Right lobe of liver (tissue), 4 donors: ENCODE measurements at regions not wholly inside any gene's neighbourhood (a gene's known extent, or its start where the extent isn't known, plus 50 kb on each side); places are given as distances from the start of the nearest gene placed in this dataset.

ENCODE experiments used
- POLR2A ChIP-seq: fragments of 450-650 bp; IDR thresholded peaks from one replicate; pipeline ENCODE4 v1.6.1; 2017; ENCODE audit warnings: antibody characterized with exemption, mild to moderate bottlenecking
- TF ChIP-seq, protein P1 (sequence below), 4 donors: fragments of 200-600 bp in 3 of 4; fragments of 450-650 bp in 1 of 4; IDR thresholded peaks; one replicate each; pipeline versions ENCODE4 v1.5.1 to v1.8.0; 2016 to 2022; ENCODE audit warnings: antibody characterized with exemption in 4 of 4, mild to moderate bottlenecking in 2 of 4
- donor health status: DM: no; HTN: no; CAD: no.
- donor health status: DM: no; HTN: no; CAD: no.
- donor health status: DM: no; HTN: yes; CAD: no.

DNA sequence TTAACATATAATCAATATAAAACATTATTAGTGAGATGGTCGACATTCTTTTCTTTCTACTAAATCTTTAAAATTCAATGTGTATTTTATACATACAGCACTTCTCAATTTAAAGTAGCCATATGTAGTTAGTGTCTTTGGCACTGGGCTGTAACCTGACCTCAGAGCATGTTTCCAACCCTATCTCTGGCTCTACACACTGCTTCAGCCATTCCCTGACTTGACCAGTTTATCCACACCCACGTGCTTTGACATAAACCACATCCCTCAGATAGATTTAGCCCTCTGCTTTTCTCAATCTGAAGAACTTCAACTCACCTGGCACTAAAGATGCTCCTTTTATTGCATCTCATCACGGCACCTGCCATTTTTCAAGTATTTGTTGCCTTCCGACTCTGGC, 58.3 kb downstream of the RGS2 start:
- TF ChIP-seq, protein P1, sequence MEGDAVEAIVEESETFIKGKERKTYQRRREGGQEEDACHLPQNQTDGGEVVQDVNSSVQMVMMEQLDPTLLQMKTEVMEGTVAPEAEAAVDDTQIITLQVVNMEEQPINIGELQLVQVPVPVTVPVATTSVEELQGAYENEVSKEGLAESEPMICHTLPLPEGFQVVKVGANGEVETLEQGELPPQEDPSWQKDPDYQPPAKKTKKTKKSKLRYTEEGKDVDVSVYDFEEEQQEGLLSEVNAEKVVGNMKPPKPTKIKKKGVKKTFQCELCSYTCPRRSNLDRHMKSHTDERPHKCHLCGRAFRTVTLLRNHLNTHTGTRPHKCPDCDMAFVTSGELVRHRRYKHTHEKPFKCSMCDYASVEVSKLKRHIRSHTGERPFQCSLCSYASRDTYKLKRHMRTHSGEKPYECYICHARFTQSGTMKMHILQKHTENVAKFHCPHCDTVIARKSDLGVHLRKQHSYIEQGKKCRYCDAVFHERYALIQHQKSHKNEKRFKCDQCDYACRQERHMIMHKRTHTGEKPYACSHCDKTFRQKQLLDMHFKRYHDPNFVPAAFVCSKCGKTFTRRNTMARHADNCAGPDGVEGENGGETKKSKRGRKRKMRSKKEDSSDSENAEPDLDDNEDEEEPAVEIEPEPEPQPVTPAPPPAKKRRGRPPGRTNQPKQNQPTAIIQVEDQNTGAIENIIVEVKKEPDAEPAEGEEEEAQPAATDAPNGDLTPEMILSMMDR (IDR thresholded peaks at IDR 0.05) = no peak
- TF ChIP-seq POLR2A = no peak
